GM19023 (cell line): ENCODE measurements at regions not wholly inside any gene's neighbourhood (a gene's known extent, or its start where the extent isn't known, plus 50 kb on each side); places are given as distances from the start of the nearest gene placed in this dataset.

Source experiments
- ATAC-seq: cut with Tn5 transposase; IDR thresholded peaks from one replicate; pipeline ENCODE4 v1.9.1; 2021; ENCODE audit warnings: mild to moderate bottlenecking, moderate library complexity; ENCODE audit not compliant: unreplicated experiment

DNA sequence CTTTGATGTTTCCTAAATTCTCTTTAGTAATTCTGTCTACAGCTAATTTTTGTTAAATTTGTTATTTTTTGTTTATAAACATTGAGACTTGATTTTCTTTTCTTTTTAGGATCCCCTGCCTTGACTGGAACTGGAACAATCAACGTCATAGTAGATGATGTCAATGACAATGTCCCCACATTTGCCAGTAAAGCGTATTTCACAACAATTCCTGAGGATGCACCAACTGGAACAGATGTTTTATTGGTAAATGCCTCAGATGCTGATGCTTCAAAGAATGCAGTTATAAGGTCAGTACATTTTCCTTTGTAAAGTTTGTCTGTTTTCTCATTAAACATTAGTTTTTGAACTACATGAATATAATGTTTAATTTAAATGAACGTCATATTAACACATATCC, 119.4 kb downstream of the FAT4 start:
- ATAC-seq, result no peak

DNA sequence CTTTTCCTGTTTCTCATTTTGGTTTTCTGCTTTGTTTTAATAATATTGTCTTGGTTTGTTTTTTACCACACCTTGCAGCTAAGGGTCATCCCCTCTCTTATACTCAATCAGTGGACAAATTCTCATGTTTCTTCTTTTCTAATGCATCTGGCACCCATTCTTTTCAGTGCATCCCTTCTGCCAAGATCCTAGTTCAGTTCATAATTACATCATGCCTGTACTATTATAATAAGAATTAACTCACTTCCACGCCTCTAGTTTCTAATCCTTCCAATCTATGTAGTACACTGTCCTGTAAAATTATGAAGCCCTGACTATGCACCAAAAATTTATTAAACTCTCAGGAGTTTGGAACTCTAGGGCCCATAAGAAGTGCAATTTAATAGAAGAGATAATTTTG, 126.1 kb downstream of the FAT4 start:
- ATAC-seq, result no peak

DNA sequence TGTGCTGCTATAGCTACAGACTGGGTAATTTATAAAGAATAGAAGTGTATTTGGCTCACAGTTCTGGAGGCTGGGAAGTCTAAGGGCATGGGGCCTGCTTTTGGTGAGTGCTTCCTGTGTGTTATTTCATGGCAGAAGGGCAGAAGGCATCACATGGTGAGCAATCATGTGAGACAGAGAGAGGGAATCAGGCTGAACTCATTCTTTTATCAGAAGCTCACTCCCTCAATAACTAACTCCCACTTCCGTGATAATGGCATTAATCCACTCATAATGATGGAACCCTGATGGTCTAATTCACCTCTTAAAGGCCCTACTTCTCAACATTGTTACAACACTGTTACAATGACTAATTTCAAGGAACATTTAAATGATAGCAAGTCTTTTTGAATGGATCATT, 129.4 kb downstream of the FAT4 start:
- ATAC-seq, result no peak

DNA sequence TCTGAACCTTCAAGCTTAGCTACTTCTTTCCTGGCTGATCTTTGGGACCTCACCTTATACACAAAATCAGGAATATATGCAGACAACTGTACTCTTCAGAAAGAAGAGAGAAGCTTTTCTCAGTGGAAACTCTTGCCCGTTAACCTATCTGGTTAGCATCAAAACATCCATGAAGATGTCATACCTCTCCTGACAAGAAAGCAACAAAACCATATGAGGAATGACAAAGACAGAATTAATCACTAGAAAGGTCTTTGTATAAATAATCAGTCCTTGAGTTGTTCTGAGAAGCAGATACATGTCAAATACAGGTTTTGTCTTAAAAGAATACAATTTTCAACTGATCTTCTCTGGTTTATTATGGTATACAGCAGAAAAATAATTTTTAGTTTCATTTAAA, 130.8 kb downstream of the FAT4 start:
- ATAC-seq, result no peak

DNA sequence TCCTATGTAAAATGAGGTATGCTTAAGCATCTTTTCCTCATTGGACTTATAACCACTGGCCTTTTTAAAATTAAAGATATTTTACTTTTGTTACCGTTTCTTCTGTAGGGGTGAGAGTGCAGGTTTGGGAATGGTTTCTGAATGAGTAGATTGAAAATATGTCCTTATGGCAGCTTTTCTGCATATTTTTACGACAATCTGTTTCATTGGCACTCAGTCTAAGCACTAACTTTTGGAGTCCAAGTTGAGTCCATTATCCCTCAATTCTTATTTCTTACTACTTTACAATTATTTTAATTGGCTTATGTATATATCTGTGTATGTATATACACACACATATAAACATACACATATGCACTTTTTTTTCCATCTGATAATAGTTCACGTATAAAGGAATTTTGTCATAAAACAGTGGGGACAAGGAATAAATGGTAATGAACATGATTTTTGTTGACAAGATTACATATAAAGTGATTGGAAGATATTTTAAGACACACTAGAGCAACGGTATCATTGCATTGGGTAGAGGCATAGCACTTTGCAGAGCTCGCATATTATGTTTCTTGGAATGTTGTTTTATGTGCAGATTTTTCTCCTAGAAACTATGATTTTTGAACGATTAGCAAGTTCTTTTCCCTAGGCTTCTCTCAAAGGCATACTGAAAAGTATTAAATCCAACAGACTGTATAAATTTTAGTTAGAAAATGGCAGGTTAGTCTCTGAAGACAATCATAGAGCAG, 133.0 kb downstream of the FAT4 start:
- ATAC-seq, result no peak

DNA sequence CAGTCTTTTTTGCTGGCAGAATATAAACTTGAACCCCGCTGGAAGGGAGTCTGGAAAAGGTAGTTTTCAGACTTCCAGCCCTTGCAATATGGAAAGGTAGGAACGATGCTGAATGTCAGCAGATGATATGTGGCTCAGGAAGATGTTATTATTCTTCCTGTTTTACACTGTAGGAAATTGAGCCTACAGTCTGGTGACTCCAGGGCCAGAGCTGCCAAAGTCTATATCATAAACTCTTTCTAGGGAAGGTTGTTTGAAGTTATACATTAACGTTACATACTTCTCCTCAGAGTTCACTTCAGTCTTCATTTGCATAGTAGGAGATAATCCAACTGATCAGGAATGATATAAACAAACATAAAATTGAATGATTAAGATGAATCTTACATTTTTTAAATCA, 141.3 kb downstream of the FAT4 start:
- no peak for ATAC-seq

DNA sequence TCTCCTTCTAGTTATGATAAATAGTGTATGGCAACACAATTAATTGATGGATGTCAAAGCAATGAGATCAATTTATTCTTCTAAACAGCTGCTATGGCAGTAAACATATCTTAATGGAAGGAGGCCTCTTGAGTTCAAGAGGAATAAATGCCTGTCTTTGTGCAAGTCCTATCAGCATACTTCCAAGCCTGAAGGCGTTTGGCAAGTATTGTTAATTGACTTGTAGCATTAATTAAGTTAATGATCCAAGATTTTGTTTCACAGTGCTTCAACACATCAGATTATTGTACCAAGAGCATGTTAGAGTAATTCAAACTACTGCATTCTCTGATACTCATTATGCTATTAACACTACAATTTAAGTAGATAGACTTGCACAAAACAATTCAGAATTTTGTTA, 144.8 kb downstream of the FAT4 start:
- ATAC-seq, result no peak

DNA sequence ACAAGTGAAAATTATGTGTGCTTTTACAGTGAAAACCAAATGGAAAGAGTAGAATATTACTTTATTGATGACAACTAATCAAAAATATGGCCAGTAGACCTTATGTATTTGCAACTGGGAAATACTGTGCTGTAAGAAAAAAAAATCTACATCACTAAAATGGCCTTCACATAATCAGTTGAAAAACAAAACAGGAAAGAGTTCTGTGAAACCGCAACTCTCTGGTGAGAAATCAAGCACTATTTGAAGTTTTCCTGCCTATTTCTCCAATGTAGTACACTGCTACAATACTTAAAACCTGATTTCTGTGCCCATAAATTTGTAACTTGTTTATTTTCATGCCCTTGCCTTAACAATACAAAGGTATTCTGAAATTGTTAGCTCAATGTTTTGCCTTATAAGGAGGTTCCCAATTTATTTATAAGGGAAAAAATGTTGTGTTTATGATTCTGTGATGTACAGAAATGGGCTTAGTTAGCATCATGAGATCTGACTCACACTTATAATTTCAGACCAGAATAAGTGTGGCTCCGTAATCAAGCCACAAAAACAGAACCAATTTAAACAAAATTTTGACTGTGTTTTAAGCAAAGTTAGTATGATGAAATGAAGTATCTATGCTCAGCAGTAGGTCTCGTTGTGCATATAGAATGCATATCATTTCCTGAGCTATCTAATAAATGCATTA, 147.1 kb downstream of the FAT4 start:
- no peak for ATAC-seq

DNA sequence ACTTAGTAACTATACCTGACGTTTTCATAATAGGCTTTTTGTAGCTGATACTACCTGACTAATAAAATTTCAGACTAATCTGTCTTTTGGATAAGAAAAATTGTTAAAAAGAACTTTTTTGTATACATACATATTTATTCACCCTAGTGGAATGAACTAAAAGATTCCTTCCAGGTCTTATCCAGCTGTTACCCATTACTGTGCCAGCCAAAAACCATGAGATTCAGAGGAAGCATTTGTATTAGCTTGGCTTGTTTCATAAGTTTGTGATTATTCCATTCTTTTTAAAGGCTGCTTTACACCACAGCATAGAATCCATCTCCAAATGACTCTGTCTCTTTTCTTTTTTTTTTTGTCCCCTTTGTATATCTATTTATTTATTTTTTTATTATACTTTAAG, 149.4 kb downstream of the FAT4 start:
- ATAC-seq, result no peak

DNA sequence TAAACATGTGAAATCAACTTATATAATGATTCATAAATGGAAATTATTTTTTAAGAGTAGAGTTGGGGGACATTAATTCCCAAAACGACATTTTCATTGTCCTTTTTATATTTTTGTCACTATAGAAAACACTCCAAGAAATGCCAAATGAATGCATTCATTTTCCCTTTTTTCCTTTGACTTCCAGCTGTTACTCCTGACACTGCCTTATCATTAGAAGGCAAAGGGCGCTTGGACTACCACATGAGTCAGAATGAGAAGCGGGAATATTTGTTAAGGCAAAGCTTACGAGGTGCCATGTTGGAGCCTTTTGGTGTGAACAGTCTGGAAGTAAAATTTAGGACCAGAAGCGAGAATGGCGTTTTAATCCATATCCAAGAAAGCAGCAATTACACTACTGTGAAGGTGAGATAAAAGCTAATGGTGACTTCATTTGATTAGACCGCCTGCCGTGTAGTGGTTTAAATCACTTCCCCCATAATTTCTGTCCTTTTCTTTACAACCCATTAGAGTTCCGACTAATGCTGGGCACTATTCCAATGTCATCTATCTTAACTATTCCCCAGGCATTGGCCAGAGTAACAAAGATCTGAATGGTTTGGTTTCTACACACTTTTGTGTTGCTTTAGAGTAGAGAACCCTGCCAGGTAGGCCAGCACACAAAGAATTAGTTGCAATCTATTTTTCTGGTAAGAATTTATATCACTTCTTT, 166.7 kb downstream of the FAT4 start:
- no peak for ATAC-seq

DNA sequence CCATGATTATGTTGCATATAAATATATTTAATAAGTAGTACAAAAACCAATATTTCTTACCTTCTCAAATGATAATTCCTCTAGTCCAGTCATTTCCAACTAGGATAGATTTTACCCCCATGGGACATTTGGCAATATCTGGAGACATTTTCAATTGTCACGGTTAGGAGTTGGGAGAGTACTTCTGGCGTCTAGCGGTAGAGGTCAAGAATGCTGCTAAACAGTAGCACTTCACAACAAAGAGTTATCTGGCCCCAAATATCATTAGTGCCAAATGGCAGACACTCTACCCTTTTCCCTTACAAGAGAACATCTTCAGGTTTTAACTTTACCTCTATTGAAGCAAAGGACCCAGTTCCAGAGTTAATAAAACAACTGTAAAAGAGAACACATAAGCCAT, 168.1 kb downstream of the FAT4 start:
- no peak for ATAC-seq

DNA sequence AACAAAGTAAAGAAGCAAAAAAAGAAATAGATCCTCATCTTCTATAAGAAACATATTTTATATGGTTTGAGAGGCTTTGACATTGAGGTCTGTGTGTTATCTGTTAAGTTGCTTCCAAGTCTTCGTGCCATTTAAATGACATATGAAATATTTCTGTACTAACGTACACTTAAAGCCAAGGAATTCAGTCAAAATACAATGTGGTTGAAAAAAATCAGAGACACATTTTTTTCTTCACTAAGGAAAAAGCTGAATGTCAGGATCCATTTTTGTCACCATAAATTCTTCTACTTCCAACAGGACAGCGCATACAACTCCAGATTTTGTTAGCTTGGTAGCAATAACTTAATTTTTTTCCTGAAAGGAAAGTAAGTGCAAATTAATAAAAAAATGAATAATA, 168.5 kb downstream of the FAT4 start:
- no peak for ATAC-seq

DNA sequence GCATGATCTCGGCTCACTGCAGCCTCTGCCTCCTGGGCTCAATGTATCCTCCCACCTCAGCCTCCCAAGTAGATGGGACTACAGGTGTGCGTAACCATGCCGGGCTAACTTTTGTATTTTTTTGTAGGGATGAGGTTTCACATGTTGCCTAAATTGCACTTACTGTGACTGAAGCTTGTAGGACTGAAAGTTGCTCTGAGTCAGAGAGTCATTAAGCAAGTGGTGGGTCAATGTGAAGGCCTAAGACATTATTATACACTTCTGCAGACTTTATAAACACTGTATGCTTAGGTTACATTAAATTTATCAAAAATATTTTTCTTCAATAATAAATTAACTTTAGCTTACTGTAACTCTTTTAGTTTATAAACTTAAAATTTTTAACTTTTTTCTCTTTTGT, 170.2 kb downstream of the FAT4 start:
- ATAC-seq, result no peak

DNA sequence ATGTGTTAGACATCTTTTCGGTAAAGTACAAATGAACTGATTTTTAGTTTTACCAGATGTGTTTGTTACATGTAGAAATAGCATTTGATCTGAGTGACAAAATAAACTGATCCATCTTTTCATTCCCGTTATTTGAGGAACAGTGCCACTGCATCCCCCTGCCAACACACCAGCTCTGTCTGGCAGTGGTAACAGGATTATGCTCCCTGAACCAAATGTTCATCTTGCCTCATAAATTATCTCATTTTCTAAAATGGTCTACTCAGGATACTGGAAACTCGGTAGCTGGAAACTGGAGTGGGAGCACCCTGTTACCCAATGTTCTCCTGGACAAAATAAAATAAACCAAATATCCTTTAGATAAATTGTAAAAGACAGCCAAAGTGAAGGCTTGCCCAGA, 171.6 kb downstream of the FAT4 start:
- no peak for ATAC-seq

DNA sequence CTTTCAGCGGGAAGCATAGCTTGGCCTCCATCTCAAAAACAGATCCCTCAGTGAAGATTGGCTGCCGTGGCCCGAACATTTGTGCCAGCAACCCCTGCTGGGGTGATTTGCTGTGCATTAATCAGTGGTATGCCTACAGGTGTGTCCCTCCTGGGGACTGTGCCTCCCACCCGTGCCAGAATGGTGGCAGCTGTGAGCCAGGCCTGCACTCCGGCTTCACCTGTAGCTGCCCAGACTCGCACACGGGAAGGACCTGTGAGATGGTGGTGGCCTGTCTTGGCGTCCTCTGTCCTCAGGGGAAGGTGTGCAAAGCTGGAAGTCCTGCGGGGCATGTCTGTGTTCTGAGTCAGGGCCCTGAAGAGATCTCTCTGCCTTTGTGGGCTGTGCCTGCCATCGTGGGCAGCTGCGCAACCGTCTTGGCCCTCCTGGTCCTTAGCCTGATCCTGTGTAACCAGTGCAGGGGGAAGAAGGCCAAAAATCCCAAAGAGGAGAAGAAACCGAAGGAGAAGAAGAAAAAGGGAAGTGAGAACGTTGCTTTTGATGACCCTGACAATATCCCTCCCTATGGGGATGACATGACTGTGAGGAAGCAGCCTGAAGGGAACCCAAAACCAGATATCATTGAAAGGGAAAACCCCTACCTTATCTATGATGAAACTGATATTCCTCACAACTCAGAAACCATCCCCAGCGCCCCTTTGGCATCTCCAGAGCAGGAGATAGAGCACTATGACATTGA, 175.4 kb downstream of the FAT4 start:
- ATAC-seq, result no peak

DNA sequence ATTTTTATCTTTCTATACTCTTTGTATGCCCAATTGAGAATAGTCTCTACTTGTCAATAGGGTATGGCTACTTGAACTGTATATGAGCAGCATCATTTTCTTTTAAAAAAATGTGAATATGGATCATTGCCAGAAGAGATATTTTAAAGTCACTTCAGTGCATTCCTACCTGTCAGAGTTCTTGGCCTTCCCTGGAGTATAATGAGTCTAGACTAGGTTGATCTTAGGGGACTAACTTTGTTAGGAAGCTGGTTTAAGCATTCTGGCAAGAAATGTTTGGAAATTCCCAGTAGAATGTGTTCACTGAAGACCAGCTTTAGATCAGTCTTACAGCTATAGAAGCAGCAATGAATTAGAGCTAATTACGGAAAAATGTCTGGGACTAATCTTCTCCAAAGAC, 178.2 kb downstream of the FAT4 start:
- ATAC-seq, result no peak

DNA sequence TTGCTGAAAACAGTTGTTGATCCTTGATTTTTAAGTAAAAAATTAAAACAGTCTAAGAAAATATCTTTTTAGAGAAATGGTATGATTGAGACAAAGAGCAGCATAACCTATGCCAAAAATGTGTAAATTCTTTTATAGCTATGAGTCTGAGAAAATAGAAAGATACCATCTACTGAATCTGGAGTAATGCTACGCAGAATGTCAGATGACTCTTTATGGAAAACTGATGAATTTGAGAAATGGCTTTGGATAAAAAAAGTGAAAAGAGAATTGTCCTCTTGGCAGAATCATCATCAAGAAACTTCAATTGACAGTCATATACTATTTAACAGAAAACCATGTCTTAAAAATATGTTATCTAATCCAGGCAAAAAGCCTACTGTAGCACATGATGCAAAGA, 183.1 kb downstream of the FAT4 start:
- no peak for ATAC-seq

DNA sequence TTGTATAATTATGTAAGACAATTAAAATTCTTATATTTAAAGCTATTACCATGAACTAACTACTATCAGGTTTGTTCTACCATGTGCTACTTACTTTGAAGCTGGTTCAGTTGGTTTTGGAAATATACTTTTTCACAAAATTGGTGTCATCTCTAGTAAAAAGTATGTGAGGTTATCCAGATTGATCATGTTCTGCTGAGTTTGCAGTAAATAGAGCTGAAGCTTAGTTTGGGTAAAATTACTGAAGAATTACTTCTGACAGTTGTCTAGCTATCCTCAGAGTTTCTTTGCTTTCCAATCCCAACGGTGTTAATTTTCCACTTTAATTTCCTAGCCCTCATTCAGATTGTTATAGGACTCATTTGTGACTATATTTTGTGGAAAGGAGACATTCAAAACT, 184.2 kb downstream of the FAT4 start:
- no peak for ATAC-seq

DNA sequence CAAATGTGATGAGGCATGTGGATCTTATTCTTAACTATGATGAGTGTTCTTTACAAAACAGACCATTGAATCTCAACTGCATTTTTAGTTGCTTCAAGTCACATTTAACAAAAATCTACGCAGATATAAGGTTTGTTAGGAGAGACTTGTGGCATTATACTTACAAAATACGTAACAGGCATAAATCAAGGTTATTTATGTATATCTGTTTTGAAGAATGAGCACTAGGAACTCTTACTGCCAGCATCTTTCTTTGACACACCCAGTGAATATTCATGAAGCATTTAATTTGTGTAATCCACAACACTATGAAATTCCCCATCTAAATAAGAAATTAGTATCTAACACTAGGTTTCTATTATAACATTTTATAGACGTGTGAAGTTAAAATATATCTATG, 186.3 kb downstream of the FAT4 start:
- no peak for ATAC-seq

DNA sequence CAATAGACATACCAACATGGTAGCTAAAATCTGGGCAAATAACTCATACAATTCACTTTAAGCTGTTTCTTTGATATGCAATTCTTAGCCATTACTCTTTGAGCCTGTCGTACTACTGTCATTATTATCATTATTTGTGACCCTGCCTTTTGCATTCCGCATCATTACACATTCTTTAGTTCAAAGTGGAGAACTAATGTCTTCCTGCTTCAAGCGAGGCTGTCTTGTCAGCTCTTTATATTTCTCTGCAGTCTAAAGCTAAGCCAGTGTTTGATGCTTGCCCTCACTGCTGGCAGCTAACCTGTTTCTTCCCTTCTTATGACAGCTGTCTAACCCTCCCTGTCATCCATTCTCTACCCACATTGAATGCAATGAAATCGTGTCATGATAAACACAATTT, 186.8 kb downstream of the FAT4 start:
- ATAC-seq, result no peak

DNA sequence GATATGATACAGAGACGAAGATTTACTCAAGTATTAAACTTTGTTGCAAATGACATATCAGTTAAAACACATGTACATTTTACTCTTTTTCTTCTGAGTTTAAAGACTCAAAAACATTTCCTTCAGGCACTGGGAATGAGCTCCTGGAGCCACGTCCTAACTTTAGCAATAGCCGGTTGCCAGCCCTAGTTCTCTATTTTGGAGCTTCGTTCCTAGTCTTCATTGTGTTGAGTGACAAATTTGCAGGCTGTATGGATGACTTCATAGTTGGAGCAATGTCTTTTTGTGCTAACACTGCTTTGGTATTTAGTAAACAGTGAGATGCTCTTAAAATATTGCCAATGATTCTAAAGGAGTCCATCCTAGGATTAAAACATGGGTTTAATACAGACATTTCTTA, 190.9 kb downstream of the FAT4 start:
- ATAC-seq, result no peak

DNA sequence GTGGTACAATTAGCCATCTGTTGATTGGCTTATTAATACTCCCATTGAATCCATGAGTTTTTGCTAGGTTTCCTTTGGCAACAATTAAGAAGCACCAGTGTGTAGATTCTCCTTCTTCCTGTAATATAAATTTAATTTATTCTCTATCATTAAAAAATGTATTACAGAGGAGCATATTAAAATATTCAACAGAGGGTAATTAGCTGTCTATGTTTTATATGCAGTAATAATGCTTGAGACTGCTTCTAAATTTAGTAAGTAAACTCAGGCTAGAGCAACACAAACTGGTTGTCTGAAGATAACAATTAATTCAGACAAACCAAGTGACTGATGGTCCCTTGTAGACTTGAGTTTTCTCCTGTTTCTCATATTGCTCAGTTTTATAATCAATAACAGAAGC, 192.4 kb downstream of the FAT4 start:
- no peak for ATAC-seq
